ENCODE measurements at regions not wholly inside any gene's neighbourhood (a gene's known extent, or its start where the extent isn't known, plus 50 kb on each side); places are given as distances from the start of the nearest gene placed in this dataset.

DNA sequence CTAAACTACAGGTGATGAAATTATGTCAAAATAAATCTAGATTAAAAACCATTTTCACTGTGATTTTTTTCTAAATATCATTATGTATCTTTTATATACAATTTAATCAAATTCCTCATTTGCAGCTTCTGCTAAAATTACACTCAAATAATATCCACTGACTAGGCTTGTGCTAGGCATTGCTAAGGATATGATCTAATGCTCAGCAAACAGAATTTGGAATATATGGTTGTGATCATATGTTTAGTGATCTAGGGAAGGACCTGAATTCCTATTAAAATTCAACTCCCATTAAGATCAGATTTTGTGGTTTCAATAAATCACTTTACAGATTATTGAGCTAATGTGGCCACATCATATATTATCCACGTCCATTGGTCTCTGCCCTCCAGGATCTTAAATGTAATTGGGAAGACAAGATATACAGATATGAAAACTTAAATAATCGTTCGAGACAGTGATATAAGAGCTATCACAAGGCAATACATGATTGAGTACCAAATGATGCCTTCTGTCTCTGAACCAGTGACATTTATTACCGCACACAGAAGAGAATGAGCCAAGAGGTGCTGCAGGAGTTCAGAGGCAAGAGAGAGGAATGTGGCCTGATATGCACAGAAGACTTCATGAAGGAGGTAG lies 206.0 kb upstream of the RPS6KA3 start:
- CTCF ChIA-PET: no interaction called here

DNA sequence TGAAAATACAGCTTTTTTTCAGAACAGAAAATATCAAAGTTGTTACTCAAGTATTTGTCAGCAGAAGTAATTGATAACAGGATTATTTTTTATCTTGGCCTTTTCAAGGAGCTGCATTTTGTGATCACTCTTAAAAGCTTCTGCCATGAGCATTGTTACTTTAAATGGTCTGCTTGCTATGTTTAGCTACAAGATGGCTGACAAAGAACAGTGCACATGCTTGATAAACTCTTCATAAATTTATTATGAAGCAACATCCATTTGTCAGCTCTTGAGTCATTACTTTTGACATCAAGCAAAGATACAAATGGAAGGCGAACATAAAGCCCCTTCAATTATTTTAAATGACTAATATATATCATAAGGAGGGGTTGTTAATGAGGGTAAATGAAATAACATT lies 205.4 kb upstream of the RPS6KA3 start:
- DNase-seq (ENCODE audit: low read depth): no peak
- no peaks in the 10 kb centered on the region; the same call in 1 of the 2 replicates for H3K27me3 ChIP-seq (ENCODE audit: control insufficient read depth, insufficient read depth, low read length)
- H3K36me3 ChIP-seq (ENCODE audit: control insufficient read depth, insufficient read depth, low read length): no peaks in the 10 kb centered on the region
- POLR2A ChIA-PET: no interaction called here
- CTCF ChIA-PET: no interaction called here
- no peak overlapping the region for H3K4me3 ChIP-seq (ENCODE audit: low read depth, low read length)
- TF ChIP-seq, protein P1, sequence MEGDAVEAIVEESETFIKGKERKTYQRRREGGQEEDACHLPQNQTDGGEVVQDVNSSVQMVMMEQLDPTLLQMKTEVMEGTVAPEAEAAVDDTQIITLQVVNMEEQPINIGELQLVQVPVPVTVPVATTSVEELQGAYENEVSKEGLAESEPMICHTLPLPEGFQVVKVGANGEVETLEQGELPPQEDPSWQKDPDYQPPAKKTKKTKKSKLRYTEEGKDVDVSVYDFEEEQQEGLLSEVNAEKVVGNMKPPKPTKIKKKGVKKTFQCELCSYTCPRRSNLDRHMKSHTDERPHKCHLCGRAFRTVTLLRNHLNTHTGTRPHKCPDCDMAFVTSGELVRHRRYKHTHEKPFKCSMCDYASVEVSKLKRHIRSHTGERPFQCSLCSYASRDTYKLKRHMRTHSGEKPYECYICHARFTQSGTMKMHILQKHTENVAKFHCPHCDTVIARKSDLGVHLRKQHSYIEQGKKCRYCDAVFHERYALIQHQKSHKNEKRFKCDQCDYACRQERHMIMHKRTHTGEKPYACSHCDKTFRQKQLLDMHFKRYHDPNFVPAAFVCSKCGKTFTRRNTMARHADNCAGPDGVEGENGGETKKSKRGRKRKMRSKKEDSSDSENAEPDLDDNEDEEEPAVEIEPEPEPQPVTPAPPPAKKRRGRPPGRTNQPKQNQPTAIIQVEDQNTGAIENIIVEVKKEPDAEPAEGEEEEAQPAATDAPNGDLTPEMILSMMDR (IDR thresholded peaks at IDR 0.05; ENCODE audit: insufficient read depth, low read depth, low read length): no peak

More for the DNA sequence above, 206.0 kb upstream of the RPS6KA3 start:
- TF ChIP-seq, protein P1 (IDR thresholded peaks at IDR 0.05; ENCODE audit: insufficient read depth, low read depth, low read length): no peak
- no peak overlapping the region for H3K4me3 ChIP-seq (ENCODE audit: low read depth, low read length)
- no peaks in the 10 kb centered on the region; the same call in 1 of the 2 replicates for H3K27me3 ChIP-seq (ENCODE audit: control insufficient read depth, insufficient read depth, low read length)
- H3K36me3 ChIP-seq (ENCODE audit: control insufficient read depth, insufficient read depth, low read length): no peaks in the 10 kb centered on the region
- POLR2A ChIA-PET: no interaction called here
- no peak for DNase-seq (ENCODE audit: low read depth)

DNA sequence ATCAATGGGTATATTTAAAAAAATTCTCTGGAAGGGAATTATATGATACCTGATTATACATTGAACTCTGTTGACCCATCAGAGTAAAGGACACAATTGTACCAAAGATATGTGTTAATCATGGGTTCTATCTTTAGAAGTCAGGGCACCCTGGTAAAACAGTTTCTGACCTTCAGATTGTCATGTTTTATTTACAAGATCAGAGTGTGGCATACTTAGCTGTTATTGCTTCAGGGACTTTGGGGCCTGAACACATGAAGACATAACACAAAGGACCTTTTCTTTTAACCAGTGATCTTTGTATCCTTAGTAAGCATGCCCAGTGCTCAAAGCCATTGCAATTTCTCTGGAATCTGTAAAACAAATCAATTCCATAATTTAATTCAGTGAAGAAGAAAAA lies 204.8 kb upstream of the RPS6KA3 start:
- no peaks in the 10 kb centered on the region for H3K36me3 ChIP-seq (ENCODE audit: control insufficient read depth, insufficient read depth, low read length)
- H3K27me3 ChIP-seq (ENCODE audit: control insufficient read depth, insufficient read depth, low read length): no peaks in the 10 kb centered on the region
- no peak for DNase-seq (ENCODE audit: low read depth)
- H3K4me3 ChIP-seq (ENCODE audit: low read depth, low read length): no peak overlapping the region
- POLR2A ChIA-PET: no interaction called here
- TF ChIP-seq, protein P1 (IDR thresholded peaks at IDR 0.05; ENCODE audit: insufficient read depth, low read depth, low read length): no peak
- CTCF ChIA-PET: no interaction called here

DNA sequence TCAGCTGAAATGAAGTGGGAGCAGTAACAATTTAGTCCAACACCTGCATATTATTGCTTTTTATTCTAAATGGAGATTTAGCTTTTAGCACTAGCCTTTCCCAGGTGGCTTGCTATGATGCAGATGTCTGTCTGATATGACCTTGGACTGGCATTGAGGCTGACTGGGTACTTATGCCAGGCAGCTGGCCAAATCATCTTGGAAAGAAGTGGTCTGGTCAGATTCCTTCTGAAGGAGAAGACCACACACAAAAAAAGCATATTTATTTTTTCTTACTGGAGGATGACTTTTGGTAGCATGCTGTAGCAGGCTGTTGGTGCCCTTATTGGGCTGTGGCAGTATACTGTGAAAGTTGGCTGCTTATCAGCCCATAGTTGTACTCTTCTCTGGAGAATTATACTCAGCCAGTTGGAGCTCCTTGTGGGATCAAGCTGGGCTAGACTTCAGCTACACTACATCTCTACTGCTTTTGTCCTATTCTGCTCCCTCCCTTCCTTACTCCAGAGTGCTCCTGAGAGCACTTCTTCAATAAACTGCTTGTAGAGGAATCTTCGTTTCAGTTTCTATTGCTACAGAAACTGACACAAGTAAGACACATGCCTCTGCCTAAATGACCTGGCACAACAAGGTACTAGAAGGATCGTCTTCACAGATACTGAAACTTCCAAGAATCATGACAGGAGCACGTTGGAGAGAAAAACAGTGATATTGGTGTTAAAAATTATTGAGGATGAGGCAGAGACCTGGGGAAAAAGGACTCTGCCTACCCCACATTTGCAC lies 196.8 kb upstream of the RPS6KA3 start:
- ChIA-PET POLR2A (interaction anchor here (0.6 kb wide), 1 partner anchor 1582 kb away, joined by 8 read pairs; no protein-coding TSS in a partner anchor), CTCF (no interaction called here)
- H3K4me3 ChIP-seq (ENCODE audit: low read depth, low read length): no peak overlapping the region
- no peaks in the 10 kb centered on the region for H3K27me3 ChIP-seq (ENCODE audit: control insufficient read depth, insufficient read depth, low read length)
- H3K36me3 ChIP-seq (ENCODE audit: control insufficient read depth, insufficient read depth, low read length): no peaks in the 10 kb centered on the region
- TF ChIP-seq, protein P1 (IDR thresholded peaks at IDR 0.05; ENCODE audit: insufficient read depth, low read depth, low read length): no peak
- no peak for DNase-seq (ENCODE audit: low read depth)

DNA sequence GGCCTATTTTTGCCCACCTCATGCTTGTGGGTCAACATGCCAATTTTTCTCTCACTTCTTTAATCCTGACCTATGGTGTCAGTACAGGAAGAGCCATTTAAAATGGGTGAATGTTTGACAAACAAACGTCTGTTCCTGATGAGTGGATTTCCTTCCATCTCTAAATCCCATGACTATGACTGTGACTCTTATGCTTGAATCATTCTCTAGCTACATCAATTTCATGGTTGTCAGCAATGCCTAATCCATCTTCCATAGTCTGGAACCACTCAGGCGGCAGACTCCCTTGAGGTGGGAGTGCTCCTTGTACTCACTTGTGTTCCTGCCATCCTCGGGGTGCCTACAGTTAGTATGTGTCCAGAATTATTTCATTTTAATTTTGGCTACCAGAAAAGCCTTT lies 194.9 kb upstream of the RPS6KA3 start:
- CTCF ChIA-PET: no interaction called here

More for the DNA sequence above, 194.9 kb upstream of the RPS6KA3 start:
- H3K27me3 ChIP-seq (ENCODE audit: control insufficient read depth, insufficient read depth, low read length): no peaks in the 10 kb centered on the region
- DNase-seq (ENCODE audit: low read depth): no peak
- H3K4me3 ChIP-seq (ENCODE audit: low read depth, low read length): no peak overlapping the region
- TF ChIP-seq, protein P1 (IDR thresholded peaks at IDR 0.05; ENCODE audit: insufficient read depth, low read depth, low read length): no peak
- H3K36me3 ChIP-seq (ENCODE audit: control insufficient read depth, insufficient read depth, low read length): no peaks in the 10 kb centered on the region
- POLR2A ChIA-PET: no interaction called here

Measured in BJ (cell line).